Tibial nerve (tissue), 4 donors: ENCODE measurements at regions not wholly inside any gene's neighbourhood (a gene's known extent, or its start where the extent isn't known, plus 50 kb on each side); places are given as distances from the start of the nearest gene placed in this dataset.

Source experiments
- EP300 ChIP-seq, 2 donors: sonication (generic); formaldehyde crosslinking; IDR thresholded peaks; one replicate each; pipeline ENCODE4 v1.6.1; 2017; ENCODE audit warnings: antibody characterized with exemption in 2 of 2, mild to moderate bottlenecking in 1 of 2
- POLR2A ChIP-seq, 2 donors: fragments of 450-650 bp; IDR thresholded peaks; one replicate each; pipeline ENCODE4 v1.6.1; 2017; ENCODE audit warnings: antibody characterized with exemption in 2 of 2, mild to moderate bottlenecking in 2 of 2, moderate library complexity in 2 of 2
- TF ChIP-seq, protein P1 (sequence below), 5 experiments: fragments of 200-600 bp in 3 of 5; fragments of 450-650 bp in 2 of 5; sonication (generic) in 3 of 5; IDR thresholded peaks; one replicate each; pipeline ENCODE4 v1.5.1; 2016 to 2019; ENCODE audit warnings: antibody characterized with exemption in 5 of 5, mild to moderate bottlenecking in 3 of 5, moderate library complexity in 2 of 5

DNA sequence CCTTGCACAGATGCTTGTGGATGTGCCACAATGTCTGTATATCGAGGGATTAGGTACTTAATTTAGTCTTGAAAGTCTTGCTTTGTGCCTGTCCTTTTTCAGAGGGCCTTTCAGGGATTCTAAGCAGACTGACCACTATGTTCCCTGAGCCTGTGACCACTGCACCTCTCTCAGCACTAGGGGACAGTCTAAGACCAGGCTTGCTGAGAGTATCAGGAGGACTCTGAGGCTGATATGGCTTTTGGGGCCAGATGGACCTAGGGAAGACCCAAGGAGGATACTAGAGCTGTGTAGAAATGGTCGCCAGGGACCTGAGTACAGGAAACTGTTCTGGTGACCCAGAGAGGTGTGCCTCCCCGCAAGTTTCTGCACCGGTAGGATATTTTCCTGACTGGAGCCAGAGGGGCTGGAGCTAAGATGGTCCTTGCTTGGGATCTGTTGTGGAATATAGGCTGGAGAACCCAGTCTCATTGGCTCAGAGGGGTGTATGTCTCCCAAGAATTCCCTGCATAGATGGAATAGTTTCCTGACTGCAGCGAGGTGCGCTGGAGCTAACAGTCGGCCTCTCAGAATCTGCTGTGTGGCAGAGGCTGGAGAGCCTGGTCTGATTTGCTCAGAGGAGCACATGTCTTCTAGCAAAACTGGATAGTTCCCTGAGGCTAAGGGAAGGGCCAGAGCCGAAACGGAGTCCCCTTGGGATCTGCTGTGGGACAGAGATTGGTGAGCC lies 213.2 kb upstream of the DCBLD2 start:
- TF ChIP-seq POLR2A (IDR thresholded peaks at IDR 0.05) (no peak), EP300 (IDR thresholded peaks at IDR 0.05) (no peak)
- TF ChIP-seq, protein P1, sequence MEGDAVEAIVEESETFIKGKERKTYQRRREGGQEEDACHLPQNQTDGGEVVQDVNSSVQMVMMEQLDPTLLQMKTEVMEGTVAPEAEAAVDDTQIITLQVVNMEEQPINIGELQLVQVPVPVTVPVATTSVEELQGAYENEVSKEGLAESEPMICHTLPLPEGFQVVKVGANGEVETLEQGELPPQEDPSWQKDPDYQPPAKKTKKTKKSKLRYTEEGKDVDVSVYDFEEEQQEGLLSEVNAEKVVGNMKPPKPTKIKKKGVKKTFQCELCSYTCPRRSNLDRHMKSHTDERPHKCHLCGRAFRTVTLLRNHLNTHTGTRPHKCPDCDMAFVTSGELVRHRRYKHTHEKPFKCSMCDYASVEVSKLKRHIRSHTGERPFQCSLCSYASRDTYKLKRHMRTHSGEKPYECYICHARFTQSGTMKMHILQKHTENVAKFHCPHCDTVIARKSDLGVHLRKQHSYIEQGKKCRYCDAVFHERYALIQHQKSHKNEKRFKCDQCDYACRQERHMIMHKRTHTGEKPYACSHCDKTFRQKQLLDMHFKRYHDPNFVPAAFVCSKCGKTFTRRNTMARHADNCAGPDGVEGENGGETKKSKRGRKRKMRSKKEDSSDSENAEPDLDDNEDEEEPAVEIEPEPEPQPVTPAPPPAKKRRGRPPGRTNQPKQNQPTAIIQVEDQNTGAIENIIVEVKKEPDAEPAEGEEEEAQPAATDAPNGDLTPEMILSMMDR (IDR thresholded peaks at IDR 0.05), result no peak
